GM12865 (cell line): ENCODE measurements at regions not wholly inside any gene's neighbourhood (a gene's known extent, or its start where the extent isn't known, plus 50 kb on each side); places are given as distances from the start of the nearest gene placed in this dataset.

Source experiments
- DNase-seq: peaks from one replicate; pipeline ENCODE4 v3.0.0; 2010; ENCODE audit warnings: low read depth
- H3K4me3 ChIP-seq: 2 replicates; pipeline ENCODE4 v1.5.1; 2011; ENCODE audit warnings: mild to moderate bottlenecking, low read depth, low read length, control low read depth
- TF ChIP-seq, protein P1 (sequence below): IDR thresholded peaks from 2 replicates; pipeline ENCODE4 v1.5.1; 2011; ENCODE audit warnings: low read length, control low read depth, low read depth, inconsistent platforms; ENCODE audit not compliant: insufficient read depth; ENCODE audit errors: missing control alignments

DNA sequence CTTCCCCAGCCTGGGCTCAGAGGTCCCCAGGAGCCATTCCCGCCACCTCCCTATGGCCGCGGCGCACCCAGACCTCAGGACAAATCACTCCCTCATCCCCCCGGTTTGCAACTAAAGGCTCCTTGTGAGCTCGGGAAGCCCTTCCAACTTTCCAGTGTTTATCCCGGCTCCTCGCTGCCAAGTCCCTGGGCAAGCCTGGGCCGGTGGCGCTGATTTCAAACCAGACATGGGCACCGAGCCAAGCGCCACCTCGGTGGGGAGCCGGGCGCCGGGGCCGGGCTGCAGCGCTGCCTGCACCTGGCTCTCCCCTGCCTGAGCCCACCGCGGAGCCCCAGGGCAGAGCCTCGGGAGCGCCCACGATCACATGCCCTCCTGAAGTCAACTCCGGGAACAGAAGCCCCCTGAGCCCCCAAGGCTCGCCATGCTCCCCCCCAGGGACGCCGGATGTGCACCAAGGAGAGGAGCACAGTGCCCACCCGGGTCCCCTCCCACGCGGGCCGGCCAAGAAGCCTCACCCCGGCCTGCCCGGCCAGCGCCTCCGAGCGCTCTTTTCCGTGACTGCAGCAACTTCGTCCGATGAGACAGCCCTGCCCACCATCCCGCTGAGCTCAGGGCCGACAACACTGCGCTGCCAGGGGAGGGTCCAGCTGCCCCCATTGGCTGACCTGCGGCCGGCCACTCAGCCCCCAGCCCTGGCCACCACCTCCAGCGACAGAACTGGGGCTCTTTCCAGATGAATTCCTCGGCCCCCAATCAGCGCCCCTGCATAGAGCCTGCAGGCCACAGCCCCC lies 50.0 kb downstream of the NCOR2 start:
- no peak overlapping the region for H3K4me3 ChIP-seq
- TF ChIP-seq, protein P1, sequence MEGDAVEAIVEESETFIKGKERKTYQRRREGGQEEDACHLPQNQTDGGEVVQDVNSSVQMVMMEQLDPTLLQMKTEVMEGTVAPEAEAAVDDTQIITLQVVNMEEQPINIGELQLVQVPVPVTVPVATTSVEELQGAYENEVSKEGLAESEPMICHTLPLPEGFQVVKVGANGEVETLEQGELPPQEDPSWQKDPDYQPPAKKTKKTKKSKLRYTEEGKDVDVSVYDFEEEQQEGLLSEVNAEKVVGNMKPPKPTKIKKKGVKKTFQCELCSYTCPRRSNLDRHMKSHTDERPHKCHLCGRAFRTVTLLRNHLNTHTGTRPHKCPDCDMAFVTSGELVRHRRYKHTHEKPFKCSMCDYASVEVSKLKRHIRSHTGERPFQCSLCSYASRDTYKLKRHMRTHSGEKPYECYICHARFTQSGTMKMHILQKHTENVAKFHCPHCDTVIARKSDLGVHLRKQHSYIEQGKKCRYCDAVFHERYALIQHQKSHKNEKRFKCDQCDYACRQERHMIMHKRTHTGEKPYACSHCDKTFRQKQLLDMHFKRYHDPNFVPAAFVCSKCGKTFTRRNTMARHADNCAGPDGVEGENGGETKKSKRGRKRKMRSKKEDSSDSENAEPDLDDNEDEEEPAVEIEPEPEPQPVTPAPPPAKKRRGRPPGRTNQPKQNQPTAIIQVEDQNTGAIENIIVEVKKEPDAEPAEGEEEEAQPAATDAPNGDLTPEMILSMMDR, result no peak
- no peak for DNase-seq

DNA sequence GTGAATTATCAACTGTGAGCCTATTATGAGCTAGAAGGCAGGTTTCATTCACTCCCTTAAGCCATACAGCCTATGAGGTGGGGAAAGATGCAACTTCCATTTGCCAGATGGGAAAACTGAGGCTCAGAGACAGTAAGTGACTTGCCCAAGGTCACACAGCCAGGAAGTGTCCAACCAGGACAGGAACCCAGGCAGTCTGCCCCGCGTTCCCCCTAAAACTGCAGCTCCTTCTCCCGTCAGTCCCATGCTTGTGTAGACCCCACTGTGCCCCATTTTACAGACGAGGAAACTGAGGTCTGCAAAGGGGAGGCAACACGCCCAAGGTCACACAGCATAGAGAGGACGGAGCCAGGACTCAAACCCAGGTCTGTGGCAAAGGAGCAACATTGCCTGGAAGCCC lies 50.6 kb downstream of the NCOR2 start:
- no peak for DNase-seq
- TF ChIP-seq, protein P1, result no peak
- no peak overlapping the region for H3K4me3 ChIP-seq

DNA sequence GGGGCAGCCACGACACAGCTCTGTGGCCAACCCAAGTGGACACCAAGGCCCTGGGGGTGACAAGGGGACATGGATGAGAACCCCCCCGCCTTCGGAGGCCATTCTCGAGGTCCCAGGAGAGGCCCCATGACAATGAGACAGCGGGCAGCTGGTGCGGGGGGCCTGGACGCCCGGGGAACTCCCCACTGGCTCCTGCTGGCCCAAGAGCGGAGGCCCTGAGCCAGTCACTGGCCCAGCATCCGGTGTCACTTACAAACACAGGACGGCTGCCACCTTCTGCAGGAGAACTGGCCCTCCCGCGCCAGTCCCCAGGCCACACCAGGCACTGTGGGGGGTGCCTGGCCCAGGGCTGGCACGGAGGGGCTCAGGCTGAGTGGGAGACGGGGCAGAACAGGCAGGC lies 51.4 kb downstream of the NCOR2 start:
- TF ChIP-seq, protein P1, result no peak
- no peak overlapping the region for H3K4me3 ChIP-seq
- DNase-seq, result no peak

DNA sequence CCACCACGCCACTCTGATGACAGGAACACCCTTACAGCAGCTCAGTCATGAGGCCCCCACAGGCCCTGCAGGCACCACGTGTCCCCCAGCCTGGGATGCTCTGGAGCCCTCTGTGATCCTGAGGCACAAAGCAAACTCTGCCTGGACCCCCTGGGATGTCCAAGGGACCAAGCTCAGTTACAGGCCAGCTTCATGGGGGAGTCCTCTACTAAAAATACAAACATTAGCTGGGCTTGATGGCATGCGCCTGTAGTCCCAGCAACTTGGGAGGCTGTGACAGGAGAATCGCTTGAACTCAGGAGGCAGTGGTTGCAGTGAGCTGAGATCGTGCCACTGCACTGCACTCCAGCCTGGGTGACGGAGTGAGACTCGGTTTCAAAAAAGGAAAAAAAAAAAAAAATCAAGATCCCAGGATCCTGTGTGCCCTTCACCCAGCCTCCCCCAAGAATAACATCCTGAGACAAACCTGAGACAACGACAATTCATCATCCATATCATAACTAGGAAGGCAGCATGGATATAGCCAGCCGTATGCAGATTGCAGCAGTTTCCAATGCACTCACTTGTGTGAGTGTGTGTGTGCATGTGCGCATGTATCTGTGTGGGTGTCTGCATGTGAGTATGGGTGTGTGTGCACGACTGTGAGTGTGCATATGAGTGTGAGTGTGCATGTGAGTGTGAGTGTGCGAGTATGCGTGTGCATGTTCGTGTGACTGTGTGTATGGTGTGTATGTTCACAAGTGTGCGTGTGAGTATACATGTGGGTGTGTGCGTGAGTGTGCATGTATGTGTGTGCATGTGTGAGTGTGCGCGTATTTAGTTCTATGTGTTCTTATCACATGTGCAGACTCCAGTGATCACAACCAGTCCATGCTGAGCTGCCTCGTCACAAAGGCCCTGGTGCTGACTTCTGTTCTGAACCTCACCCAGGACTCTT lies 52.1 kb downstream of the NCOR2 start:
- H3K4me3 ChIP-seq, result no peak overlapping the region
- TF ChIP-seq, protein P1, result no peak
- no peak for DNase-seq

DNA sequence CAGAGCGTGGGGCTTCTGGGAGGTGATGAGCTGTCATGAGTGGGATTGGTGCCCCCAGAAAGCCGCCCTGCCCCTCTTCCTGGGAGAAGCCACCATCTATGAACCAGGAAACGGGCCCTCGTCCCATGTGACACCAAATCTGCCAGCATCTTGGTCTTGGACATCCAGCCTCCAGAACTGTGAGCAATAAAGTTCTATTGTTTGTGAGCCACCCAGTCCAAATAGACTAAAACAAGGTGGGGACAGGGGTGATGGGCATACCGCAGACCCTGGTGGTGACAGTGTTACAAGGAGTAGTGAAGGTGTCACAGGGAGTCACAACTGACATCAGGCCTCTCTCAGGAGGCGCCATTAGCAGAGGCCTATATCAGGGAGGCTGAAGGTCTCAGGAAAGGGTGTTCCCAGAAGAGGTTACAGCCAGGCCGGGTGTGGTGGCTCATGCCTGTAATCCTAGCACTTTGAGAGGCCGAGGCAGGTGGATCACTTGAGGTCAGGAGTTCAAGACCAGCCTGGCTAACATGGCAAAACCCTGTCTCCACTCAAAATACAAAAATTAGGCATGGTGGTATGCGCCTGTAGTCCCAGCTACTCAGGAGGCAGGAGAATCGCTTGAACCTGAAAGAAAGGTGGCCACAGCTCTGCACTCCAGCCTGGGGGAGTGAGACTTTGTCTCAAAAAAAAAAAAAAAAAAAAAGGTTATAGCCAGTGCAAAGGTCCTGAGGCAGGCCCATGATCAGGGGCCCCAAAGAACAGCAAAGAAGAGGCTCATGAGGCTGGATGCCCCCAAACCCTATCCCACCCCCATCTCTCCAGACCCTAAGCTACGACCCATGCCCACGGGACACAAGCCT lies 53.0 kb downstream of the NCOR2 start:
- DNase-seq, result no peak
- TF ChIP-seq, protein P1, result no peak

DNA sequence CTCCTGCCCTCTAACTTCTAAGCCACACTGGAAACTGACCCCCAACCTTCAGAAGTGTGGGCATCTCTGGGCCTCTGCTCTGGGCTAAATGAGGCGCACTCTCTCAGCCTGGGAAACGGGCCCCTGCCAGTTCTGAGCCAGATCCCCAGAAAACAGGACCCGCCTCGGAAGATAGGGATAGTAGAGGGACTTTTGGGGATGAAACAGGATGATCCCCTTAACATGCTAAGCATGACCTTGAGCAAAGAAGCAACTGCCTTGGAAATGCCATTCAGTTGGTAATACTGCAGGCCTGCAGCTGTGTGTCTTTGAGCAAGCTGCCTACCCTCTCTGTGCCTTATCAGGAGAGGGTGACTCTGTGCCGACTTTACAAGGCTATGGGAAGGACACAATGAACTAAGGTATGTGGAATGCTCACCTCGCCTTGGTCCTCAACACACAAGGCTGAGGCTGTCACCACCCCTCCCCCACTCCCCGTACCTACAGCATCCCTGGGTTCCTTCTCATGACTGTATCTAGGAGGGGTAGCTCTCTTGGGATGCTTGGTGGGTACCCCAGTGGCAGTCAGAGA lies 54.0 kb downstream of the NCOR2 start:
- no peak for DNase-seq
- TF ChIP-seq, protein P1, result no peak
- no peak overlapping the region for H3K4me3 ChIP-seq

More for the DNA sequence above, 53.0 kb downstream of the NCOR2 start:
- no peak overlapping the region for H3K4me3 ChIP-seq
